ENCODE measurements at regions not wholly inside any gene's neighbourhood (a gene's known extent, or its start where the extent isn't known, plus 50 kb on each side); places are given as distances from the start of the nearest gene placed in this dataset.

- H3K4me1 ChIP-seq (ENCODE audit: insufficient read depth, low read length): no peaks in the 10 kb centered on the region
- TF ChIP-seq CTCF (IDR thresholded peaks at IDR 0.05; ENCODE audit: insufficient read depth, low read depth, low read length): no peak
- TF ChIP-seq EZH2 (IDR thresholded peaks at IDR 0.05; ENCODE audit: insufficient read depth, low read length): no peak
- Mint-ChIP-seq H3K27me3 (ENCODE audit: low read depth, unreplicated experiment) (peaks cover 13% of the 10 kb centered on the region), H3K36me3 (ENCODE audit: low read depth, unreplicated experiment) (peaks cover 1% of the 10 kb centered on the region), H3K4me3 (ENCODE audit: unreplicated experiment) (no peak overlapping the region), H3K9me3 (ENCODE audit: unreplicated experiment) (peaks cover 2% of the 10 kb centered on the region), H3K27ac (ENCODE audit: unreplicated experiment) (no peak overlapping the region), H3K4me1 (ENCODE audit: low read depth, unreplicated experiment) (no peaks in the 10 kb centered on the region)
- no peak overlapping the region for H3K4me3 ChIP-seq (ENCODE audit: insufficient read depth, low read depth, low read length)
- no peaks in the 10 kb centered on the region for H3K79me2 ChIP-seq (ENCODE audit: insufficient read depth, low read length)
- H3K27me3 ChIP-seq (ENCODE audit: insufficient read depth, low read length): peaks cover 4% of the 10 kb centered on the region
- no peak for DNase-seq (ENCODE audit: low read depth)
- no peak overlapping the region for H3K27ac ChIP-seq (ENCODE audit: low read depth, low read length)
- no peaks in the 10 kb centered on the region for H3K36me3 ChIP-seq (ENCODE audit: insufficient read depth, low read length)
- no peaks in the 10 kb centered on the region for H3K9me3 ChIP-seq (ENCODE audit: insufficient read depth, low read depth, low read length)
- no peak overlapping the region for H2AFZ ChIP-seq (ENCODE audit: low read depth, low read length)
- H3K4me2 ChIP-seq (ENCODE audit: low read length): no peak overlapping the region
- no peak for FAIRE-seq
- no peaks in the 10 kb centered on the region for H4K20me1 ChIP-seq (ENCODE audit: insufficient read depth, low read length)
- H3K9ac ChIP-seq (ENCODE audit: low read length): no peak overlapping the region
Measured at GRCh38 chr3:72055436-72055835, 270.5 kb upstream of the PROK2 start.

GRCh38 chr3:72054976-72055375 is 270.0 kb upstream of the PROK2 start:
- Histone ChIP-seq H3K9me3 (ENCODE audit: insufficient read depth, low read depth, low read length) (no peaks in the 10 kb centered on the region), H3K9ac (ENCODE audit: low read length) (no peak overlapping the region), H3K4me1 (ENCODE audit: insufficient read depth, low read length) (no peaks in the 10 kb centered on the region), H3K27me3 (ENCODE audit: insufficient read depth, low read length) (peaks cover 4% of the 10 kb centered on the region), H3K27ac (ENCODE audit: low read depth, low read length) (no peak overlapping the region), H3K4me2 (ENCODE audit: low read length) (no peak overlapping the region), H4K20me1 (ENCODE audit: insufficient read depth, low read length) (no peaks in the 10 kb centered on the region), H3K79me2 (ENCODE audit: insufficient read depth, low read length) (no peaks in the 10 kb centered on the region), H3K4me3 (ENCODE audit: insufficient read depth, low read depth, low read length) (no peak overlapping the region), H3K36me3 (ENCODE audit: insufficient read depth, low read length) (no peaks in the 10 kb centered on the region), H2AFZ (ENCODE audit: low read depth, low read length) (no peak overlapping the region)
- peaks cover 1% of the 10 kb centered on the region for H3K36me3 Mint-ChIP-seq (ENCODE audit: low read depth, unreplicated experiment)
- TF ChIP-seq CTCF (IDR thresholded peaks at IDR 0.05; ENCODE audit: insufficient read depth, low read depth, low read length) (no peak), EZH2 (IDR thresholded peaks at IDR 0.05; ENCODE audit: insufficient read depth, low read length) (no peak)
- DNase-seq (ENCODE audit: low read depth): no peak
- H3K4me3 Mint-ChIP-seq (ENCODE audit: unreplicated experiment): no peak overlapping the region
- H3K4me1 Mint-ChIP-seq (ENCODE audit: low read depth, unreplicated experiment): no peaks in the 10 kb centered on the region
- no peak for FAIRE-seq
- no peaks in the 10 kb centered on the region for H3K9me3 Mint-ChIP-seq (ENCODE audit: unreplicated experiment)
- H3K27ac Mint-ChIP-seq (ENCODE audit: unreplicated experiment): no peak overlapping the region
- peaks cover 17% of the 10 kb centered on the region for H3K27me3 Mint-ChIP-seq (ENCODE audit: low read depth, unreplicated experiment)

GRCh38 chr3:72052841-72053409 is 268.0 kb upstream of the PROK2 start:
- H3K79me2 ChIP-seq (ENCODE audit: insufficient read depth, low read length): no peaks in the 10 kb centered on the region
- Mint-ChIP-seq H3K4me3 (ENCODE audit: unreplicated experiment) (no peak overlapping the region), H3K27me3 (ENCODE audit: low read depth, unreplicated experiment) (peaks cover 22% of the 10 kb centered on the region), H3K27ac (ENCODE audit: unreplicated experiment) (no peak overlapping the region), H3K36me3 (ENCODE audit: low read depth, unreplicated experiment) (peaks cover 1% of the 10 kb centered on the region), H3K9me3 (ENCODE audit: unreplicated experiment) (no peaks in the 10 kb centered on the region), H3K4me1 (ENCODE audit: low read depth, unreplicated experiment) (no peaks in the 10 kb centered on the region)
- no peak for FAIRE-seq
- no peak overlapping the region for H3K27ac ChIP-seq (ENCODE audit: low read depth, low read length)
- H3K4me2 ChIP-seq (ENCODE audit: low read length): no peak overlapping the region
- peaks cover 8% of the 10 kb centered on the region for H3K27me3 ChIP-seq (ENCODE audit: insufficient read depth, low read length)
- DNase-seq (ENCODE audit: low read depth): no peak
- H3K36me3 ChIP-seq (ENCODE audit: insufficient read depth, low read length): no peaks in the 10 kb centered on the region
- H3K9me3 ChIP-seq (ENCODE audit: insufficient read depth, low read depth, low read length): no peaks in the 10 kb centered on the region
- H3K4me1 ChIP-seq (ENCODE audit: insufficient read depth, low read length): no peaks in the 10 kb centered on the region
- no peak for TF ChIP-seq EZH2 (IDR thresholded peaks at IDR 0.05; ENCODE audit: insufficient read depth, low read length)
- no peak overlapping the region for H3K9ac ChIP-seq (ENCODE audit: low read length)
- no peak overlapping the region for H3K4me3 ChIP-seq (ENCODE audit: insufficient read depth, low read depth, low read length)
- H2AFZ ChIP-seq (ENCODE audit: low read depth, low read length): no peak overlapping the region
- no peaks in the 10 kb centered on the region for H4K20me1 ChIP-seq (ENCODE audit: insufficient read depth, low read length)

Measured in astrocyte (in vitro differentiated cells and primary cell).